Activated B cell treated with CpG ODN at 0.5 μM for 24 hours (primary cell): ENCODE measurements at regions not wholly inside any gene's neighbourhood (a gene's known extent, or its start where the extent isn't known, plus 50 kb on each side); places are given as distances from the start of the nearest gene placed in this dataset.

Source experiments
- ATAC-seq: fragments of 200-7000 bp; cut with Tn5 transposase; one replicate; pipeline ENCODE4 v1.10.0; 2021; ENCODE audit warnings: low read depth, mild to moderate bottlenecking, moderate library complexity
- CTCF ChIA-PET: fragments of 350-600 bp; sonication (Branson Sonifier 250); formaldehyde crosslinking; loops from one replicate; lab custom pipeline; 2021; ENCODE audit warnings: antibody characterized with exemption; lab: Charles Lee
- POLR2A ChIA-PET: fragments of 350-600 bp; sonication (Branson Sonifier 250); formaldehyde crosslinking; loops from one replicate; lab custom pipeline; 2021; ENCODE audit warnings: antibody characterized with exemption; lab: Charles Lee
- DNase-seq: peaks from one replicate; pipeline ENCODE4 v3.0.0; 2022
- H3K27ac Mint-ChIP-seq: one replicate; pipeline ENCODE4 v1.8.0; 2020; ENCODE audit warnings: mixed read lengths
- H3K27me3 Mint-ChIP-seq: one replicate; pipeline ENCODE4 v1.8.0; 2021; ENCODE audit warnings: mixed read lengths
- H3K36me3 Mint-ChIP-seq: one replicate; pipeline ENCODE4 v1.8.0; 2021; ENCODE audit warnings: low read depth, mixed read lengths
- H3K4me1 Mint-ChIP-seq: one replicate; pipeline ENCODE4 v1.8.0; 2021; ENCODE audit warnings: mixed read lengths
- H3K4me3 Mint-ChIP-seq: one replicate; pipeline ENCODE4 v1.8.0; 2020; ENCODE audit warnings: mild to moderate bottlenecking, mixed read lengths
- H3K9me3 Mint-ChIP-seq: one replicate; pipeline ENCODE4 v1.8.0; 2020; ENCODE audit warnings: mixed read lengths
- CTCF ChIP-seq: fragments of 200-600 bp; IDR thresholded peaks from one replicate; pipeline ENCODE4 v1.8.0; 2022; ENCODE audit warnings: antibody characterized with exemption, mild to moderate bottlenecking
- intact Hi-C: fragments of 100-400 bp; cut with micrococcal nuclease; formaldehyde crosslinking; loops from one replicate; pipeline ENCODE4 v1.15.1; 2024

GRCh38 chr16:86410529-86410928 is 99.8 kb upstream of the FOXF1 start:
- H3K27ac Mint-ChIP-seq: no peak overlapping the region
- no peaks in the 10 kb centered on the region for H3K36me3 Mint-ChIP-seq
- DNase-seq: no peak
- no peak for ATAC-seq
- peaks cover 3% of the 10 kb centered on the region for H3K9me3 Mint-ChIP-seq
- intact Hi-C loops: no loop called here
- ChIA-PET CTCF (no interaction called here), POLR2A (no interaction called here)
- no peak overlapping the region for H3K4me3 Mint-ChIP-seq
- no peak for TF ChIP-seq CTCF
- no peaks in the 10 kb centered on the region for H3K4me1 Mint-ChIP-seq
- H3K27me3 Mint-ChIP-seq: peaks cover 5% of the 10 kb centered on the region

GRCh38 chr16:86411897-86412296 is 98.4 kb upstream of the FOXF1 start:
- ATAC-seq: no peak
- ChIA-PET CTCF (no interaction called here), POLR2A (no interaction called here)
- Mint-ChIP-seq H3K4me1 (no peaks in the 10 kb centered on the region), H3K27ac (no peak overlapping the region), H3K4me3 (no peak overlapping the region), H3K36me3 (no peaks in the 10 kb centered on the region), H3K27me3 (no peaks in the 10 kb centered on the region), H3K9me3 (peaks cover 6% of the 10 kb centered on the region)
- no peak for DNase-seq
- no peak for TF ChIP-seq CTCF
- intact Hi-C loops: no loop called here

DNA sequence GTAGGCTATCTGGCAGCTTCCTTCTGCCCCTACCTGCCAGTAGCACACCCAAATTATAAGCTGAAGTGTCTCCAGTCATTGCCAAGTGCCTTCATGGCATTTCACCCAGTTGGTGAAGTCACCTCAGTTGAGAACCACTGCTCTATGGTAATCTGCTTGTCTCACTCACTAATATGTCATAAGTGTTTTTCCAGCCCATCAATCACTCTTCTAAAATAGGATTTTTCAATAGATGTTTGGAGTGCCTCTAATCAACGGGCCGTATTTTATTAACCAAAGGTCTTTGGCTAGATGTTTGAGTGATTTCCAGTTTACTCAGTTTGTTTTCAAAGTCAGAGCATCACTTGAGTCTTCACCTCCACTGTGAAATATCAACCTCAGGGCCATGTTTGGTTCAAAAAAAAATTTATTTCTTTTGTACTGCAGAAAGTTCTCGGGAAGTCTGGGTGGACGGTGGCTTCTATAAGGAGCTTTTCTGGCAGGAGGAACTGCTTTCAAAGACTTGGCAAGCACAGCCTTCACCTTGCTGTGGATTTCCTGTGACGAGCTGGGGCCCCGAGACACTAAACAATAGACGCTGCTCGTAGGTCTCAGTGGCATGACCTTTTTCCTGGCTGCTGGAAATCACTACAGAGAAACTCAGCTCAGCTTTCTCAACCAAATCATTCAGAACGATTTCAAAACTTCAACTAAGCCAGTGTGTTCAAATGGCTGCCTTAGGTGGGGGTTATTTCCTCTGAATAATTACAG is 95.2 kb upstream of the FOXF1 start:
- H3K9me3 Mint-ChIP-seq: peaks cover 6% of the 10 kb centered on the region
- POLR2A ChIA-PET: no interaction called here
- no peaks in the 10 kb centered on the region for H3K36me3 Mint-ChIP-seq
- no peak overlapping the region for H3K27ac Mint-ChIP-seq
- no peak for TF ChIP-seq CTCF
- no peak for ATAC-seq
- CTCF ChIA-PET: no interaction called here
- intact Hi-C loops: no loop called here
- no peak for DNase-seq
- no peaks in the 10 kb centered on the region for H3K4me1 Mint-ChIP-seq
- no peak overlapping the region for H3K4me3 Mint-ChIP-seq
- no peaks in the 10 kb centered on the region for H3K27me3 Mint-ChIP-seq

GRCh38 chr16:86418981-86419380 is 91.3 kb upstream of the FOXF1 start:
- ATAC-seq: no peak
- H3K9me3 Mint-ChIP-seq: peaks cover 10% of the 10 kb centered on the region
- H3K4me3 Mint-ChIP-seq: no peak overlapping the region
- no peak overlapping the region for H3K27ac Mint-ChIP-seq
- intact Hi-C loops: no loop called here
- no peaks in the 10 kb centered on the region for H3K27me3 Mint-ChIP-seq
- ChIA-PET CTCF (no interaction called here), POLR2A (no interaction called here)
- DNase-seq: no peak
- no peaks in the 10 kb centered on the region for H3K36me3 Mint-ChIP-seq
- TF ChIP-seq CTCF: no peak
- H3K4me1 Mint-ChIP-seq: no peaks in the 10 kb centered on the region

DNA sequence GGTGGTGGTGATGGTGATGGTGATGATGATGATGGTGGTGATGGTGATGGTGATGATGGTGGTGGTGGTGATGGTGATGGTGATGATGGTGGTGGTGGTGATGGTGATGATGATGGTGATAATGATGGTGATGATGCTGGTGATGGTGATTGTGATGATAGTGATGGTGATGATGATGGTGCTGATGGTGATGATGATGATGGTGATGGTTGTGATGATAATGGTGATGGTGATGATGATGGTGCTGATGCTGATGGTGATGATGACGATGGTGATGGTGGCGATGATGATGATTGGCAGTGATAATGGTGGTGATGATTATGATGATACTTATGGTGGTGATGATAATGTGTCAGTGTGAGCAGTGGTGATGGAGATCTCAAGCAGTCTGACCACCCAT is 90.8 kb upstream of the FOXF1 start:
- Mint-ChIP-seq H3K4me1 (no peaks in the 10 kb centered on the region), H3K27me3 (no peaks in the 10 kb centered on the region), H3K4me3 (no peak overlapping the region), H3K36me3 (no peaks in the 10 kb centered on the region), H3K9me3 (peaks cover 10% of the 10 kb centered on the region), H3K27ac (no peak overlapping the region)
- ChIA-PET POLR2A (no interaction called here), CTCF (no interaction called here)
- DNase-seq (no peak), ATAC-seq (no peak)
- intact Hi-C loops: no loop called here
- TF ChIP-seq CTCF: no peak
